Neuron (in vitro differentiated cells): ENCODE measurements at regions not wholly inside any gene's neighbourhood (a gene's known extent, or its start where the extent isn't known, plus 50 kb on each side); places are given as distances from the start of the nearest gene placed in this dataset.

Experiments
- H2AFZ ChIP-seq: one replicate; pipeline ENCODE4 v1.6.1; 2013; ENCODE audit warnings: low read depth, mild to moderate bottlenecking, inconsistent platforms, low read length, moderate library complexity
- H3K27me3 ChIP-seq: one replicate; pipeline ENCODE4 v1.6.1; 2013; ENCODE audit warnings: low read length; ENCODE audit not compliant: insufficient read depth
- H3K36me3 ChIP-seq: one replicate; pipeline ENCODE4 v1.6.1; 2013; ENCODE audit warnings: low read length; ENCODE audit not compliant: insufficient read depth
- H3K4me1 ChIP-seq: one replicate; pipeline ENCODE4 v1.6.1; 2013; ENCODE audit warnings: low read length; ENCODE audit not compliant: insufficient read depth
- H3K4me3 ChIP-seq: 2 replicates; pipeline ENCODE4 v1.5.1; 2013; ENCODE audit warnings: mild to moderate bottlenecking, low read length, moderate library complexity
- H3K9me3 ChIP-seq: one replicate; pipeline ENCODE4 v1.6.1; 2013; ENCODE audit warnings: low read length

- no peak overlapping the region for H3K4me3 ChIP-seq
- H3K27me3 ChIP-seq = peaks cover 4% of the 10 kb centered on the region
- no peak overlapping the region for H2AFZ ChIP-seq
- peaks cover 13% of the 10 kb centered on the region for H3K4me1 ChIP-seq
- no peaks in the 10 kb centered on the region for H3K9me3 ChIP-seq
- H3K36me3 ChIP-seq = no peaks in the 10 kb centered on the region
These were observed 558.4 kb upstream of the CADM1 start for GRCh38 chr11:116062490-116063171.

DNA sequence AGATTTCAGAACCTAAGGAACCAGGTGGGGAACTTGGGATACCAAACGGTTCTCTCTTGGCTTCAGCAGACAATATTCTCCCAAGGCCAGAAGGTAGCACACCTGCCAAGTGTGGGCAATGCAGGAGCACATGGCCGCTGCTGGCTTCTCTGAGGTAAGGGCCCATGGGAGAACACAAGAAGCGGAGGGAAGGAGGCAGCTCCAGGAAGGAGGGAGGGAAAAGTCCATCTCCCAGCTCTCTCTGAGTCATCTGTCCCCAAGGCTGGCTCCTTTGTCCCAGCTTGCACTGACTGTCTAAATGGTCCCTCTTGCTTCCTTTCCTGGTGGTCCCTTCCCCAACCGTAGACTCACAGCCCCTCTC, 557.9 kb upstream of the CADM1 start:
- Histone ChIP-seq H3K27me3 (peaks cover 4% of the 10 kb centered on the region), H2AFZ (no peak overlapping the region), H3K4me1 (peaks cover 13% of the 10 kb centered on the region), H3K36me3 (no peaks in the 10 kb centered on the region), H3K4me3 (no peak overlapping the region), H3K9me3 (no peaks in the 10 kb centered on the region)

DNA sequence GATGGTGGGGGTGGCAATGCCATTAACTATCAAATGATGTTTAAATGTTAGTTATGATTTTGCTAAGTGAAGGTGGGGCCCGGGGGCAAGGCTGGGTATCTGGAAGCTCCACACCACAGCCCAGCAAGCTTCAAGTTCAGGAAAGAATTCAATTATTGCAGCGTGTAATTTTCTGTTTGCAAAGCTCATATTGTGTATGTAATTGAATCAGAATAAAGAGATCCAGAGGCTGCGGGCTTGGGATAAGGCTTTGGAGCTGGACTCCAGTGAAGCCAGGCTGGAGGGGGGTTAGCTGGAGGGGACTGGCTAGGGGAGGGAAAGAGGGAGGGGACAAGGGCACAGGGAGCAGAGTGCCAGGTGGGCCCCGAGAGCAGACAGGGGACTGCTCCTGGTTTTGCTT, 557.1 kb upstream of the CADM1 start:
- no peak overlapping the region for H3K4me3 ChIP-seq
- peaks cover 4% of the 10 kb centered on the region for H3K27me3 ChIP-seq
- H2AFZ ChIP-seq = no peak overlapping the region
- no peaks in the 10 kb centered on the region for H3K9me3 ChIP-seq
- peaks cover 13% of the 10 kb centered on the region for H3K4me1 ChIP-seq
- no peaks in the 10 kb centered on the region for H3K36me3 ChIP-seq

DNA sequence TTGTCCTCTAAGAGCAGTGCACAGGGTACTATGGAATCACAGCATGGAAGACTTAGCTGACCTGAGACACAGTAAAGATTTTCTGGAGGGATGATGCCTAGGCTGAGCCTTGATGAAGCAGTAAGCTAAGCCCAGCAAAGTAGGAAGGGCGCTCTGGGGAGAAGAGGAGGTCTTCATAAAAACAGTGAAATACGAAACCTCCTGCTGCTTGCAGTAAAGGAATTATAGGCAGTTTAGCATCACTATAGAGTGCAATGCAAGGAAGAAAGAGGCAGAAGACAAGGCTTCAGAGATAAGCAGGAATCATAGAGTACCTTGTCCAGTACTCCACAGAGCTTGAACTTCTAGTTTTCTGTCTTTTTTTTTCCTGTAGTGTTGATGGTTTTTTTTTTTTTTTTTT, 555.7 kb upstream of the CADM1 start:
- no peaks in the 10 kb centered on the region for H3K9me3 ChIP-seq
- H3K27me3 ChIP-seq = peaks cover 4% of the 10 kb centered on the region
- H3K4me1 ChIP-seq = peaks cover 13% of the 10 kb centered on the region
- no peak overlapping the region for H3K4me3 ChIP-seq
- no peak overlapping the region for H2AFZ ChIP-seq
- no peaks in the 10 kb centered on the region for H3K36me3 ChIP-seq

DNA sequence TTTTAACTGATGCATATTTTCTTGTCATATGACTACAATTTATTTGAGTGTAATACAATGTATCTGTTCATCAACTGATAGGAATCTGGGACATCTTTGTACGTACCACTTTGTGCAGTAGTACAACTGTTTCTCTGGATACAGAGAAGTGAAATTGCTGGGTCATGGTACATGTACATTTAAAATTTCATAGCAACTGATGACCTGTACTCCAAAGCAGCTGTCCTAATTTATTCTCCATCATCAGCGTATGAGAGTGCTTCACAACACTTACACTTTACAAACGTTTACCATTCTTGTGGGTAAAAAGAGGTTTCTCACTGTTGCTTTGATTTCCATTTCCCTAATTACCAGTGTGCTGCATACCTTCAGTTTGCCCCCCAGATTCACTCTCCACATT, 552.8 kb upstream of the CADM1 start:
- H3K36me3 ChIP-seq = no peaks in the 10 kb centered on the region
- H3K4me3 ChIP-seq = no peak overlapping the region
- H3K27me3 ChIP-seq = peaks cover 4% of the 10 kb centered on the region
- H3K9me3 ChIP-seq = no peaks in the 10 kb centered on the region
- H2AFZ ChIP-seq = no peak overlapping the region
- peaks cover 19% of the 10 kb centered on the region for H3K4me1 ChIP-seq

DNA sequence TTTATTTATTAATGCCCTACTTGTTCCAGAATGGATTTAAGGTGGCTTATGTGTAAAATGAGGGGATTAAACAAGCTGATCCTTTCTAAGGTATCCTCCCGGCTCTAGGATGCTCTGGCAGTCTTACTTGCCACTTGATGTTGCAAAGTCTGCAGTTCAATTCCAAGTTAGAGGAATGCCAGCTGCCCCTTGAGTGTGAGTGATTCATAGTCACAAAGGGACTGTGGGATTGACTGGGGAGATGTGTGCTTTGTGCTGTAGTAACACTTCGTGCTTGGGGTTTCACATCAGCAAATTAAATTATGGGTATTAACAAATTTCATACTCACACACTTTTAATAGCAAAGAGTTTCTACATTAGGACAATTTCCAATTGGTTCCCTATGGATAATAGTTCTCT, 550.8 kb upstream of the CADM1 start:
- Histone ChIP-seq H3K9me3 (no peaks in the 10 kb centered on the region), H2AFZ (no peak overlapping the region), H3K4me3 (no peak overlapping the region), H3K27me3 (peaks cover 13% of the 10 kb centered on the region), H3K4me1 (peaks cover 19% of the 10 kb centered on the region), H3K36me3 (no peaks in the 10 kb centered on the region)

- H3K27me3 ChIP-seq = peaks cover 12% of the 10 kb centered on the region
- H3K4me1 ChIP-seq = peaks cover 19% of the 10 kb centered on the region
- H3K9me3 ChIP-seq = no peaks in the 10 kb centered on the region
- no peak overlapping the region for H2AFZ ChIP-seq
- no peaks in the 10 kb centered on the region for H3K36me3 ChIP-seq
- H3K4me3 ChIP-seq = no peak overlapping the region
These were observed 549.3 kb upstream of the CADM1 start for GRCh38 chr11:116053548-116053919.

DNA sequence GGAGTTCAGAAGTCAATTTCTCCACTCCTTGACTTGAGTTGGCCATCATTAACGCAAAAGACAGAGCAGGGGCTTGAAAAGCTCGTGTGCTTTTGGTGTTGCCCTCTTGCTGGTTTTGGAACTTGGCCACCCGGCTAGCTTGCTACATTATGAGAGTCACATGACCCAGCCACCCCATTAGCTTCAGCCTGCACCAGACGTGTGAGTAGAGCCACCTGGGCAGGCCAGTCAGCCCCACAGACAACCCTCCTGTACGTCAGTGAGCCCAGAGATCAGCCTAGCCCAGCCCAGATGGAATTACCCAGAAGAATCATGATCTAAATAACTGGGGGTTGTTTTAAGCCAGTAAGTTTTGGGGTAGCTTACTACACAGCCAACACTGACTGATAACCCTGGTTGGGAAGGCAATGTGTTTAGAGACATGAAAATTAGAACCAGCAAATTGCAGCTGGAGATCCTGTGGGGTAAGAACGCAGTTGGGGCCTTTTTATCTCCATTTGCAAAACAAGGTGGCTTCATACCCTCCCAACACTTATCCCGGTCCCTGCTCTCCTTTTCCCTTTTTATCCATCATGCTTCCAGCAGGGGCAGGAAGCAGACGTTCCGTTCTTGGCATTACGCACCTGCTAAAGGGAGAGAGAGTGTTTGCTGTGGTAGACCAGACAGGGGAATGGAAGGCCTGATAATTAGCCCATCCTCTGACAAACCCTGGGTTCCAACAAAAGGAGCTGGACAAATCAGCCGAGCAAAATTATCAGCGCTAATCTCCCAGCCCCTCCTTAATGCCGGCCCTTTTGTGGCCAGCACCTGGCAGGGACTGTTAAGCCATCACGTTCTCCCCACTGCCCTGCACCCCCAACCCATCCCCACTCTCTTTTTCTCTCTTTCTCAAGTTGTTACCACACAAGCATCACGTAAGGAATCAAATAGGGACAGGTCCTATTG, 548.7 kb upstream of the CADM1 start:
- Histone ChIP-seq H3K9me3 (no peaks in the 10 kb centered on the region), H3K27me3 (peaks cover 12% of the 10 kb centered on the region), H3K4me1 (peaks cover 19% of the 10 kb centered on the region), H3K4me3 (no peak overlapping the region), H2AFZ (no peak overlapping the region), H3K36me3 (no peaks in the 10 kb centered on the region)

GRCh38 chr11:116051494-116051893, 547.3 kb upstream of the CADM1 start:
- Histone ChIP-seq H3K4me3 (no peak overlapping the region), H2AFZ (no peak overlapping the region), H3K9me3 (no peaks in the 10 kb centered on the region), H3K4me1 (peaks cover 19% of the 10 kb centered on the region), H3K36me3 (no peaks in the 10 kb centered on the region), H3K27me3 (peaks cover 12% of the 10 kb centered on the region)

DNA sequence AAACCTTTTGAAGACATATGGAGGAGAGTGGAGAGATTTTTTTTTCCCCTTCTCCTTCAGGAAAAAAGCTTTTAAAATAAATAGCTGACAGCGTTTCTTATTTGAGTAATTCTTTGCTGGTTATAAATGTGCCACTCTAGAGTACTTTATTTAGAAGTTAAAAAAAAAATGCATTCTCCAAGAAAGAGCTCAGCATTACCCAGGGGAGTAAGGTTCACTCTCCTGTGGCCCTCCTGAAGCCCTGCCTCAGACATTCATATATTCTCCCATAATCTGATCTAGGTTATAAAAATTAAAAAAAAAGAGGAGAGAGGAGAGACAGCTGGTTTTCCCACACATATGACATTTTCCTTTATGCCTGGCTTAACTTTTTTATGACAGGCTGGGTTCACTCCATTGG, 545.2 kb upstream of the CADM1 start:
- no peaks in the 10 kb centered on the region for H3K9me3 ChIP-seq
- H3K4me1 ChIP-seq = peaks cover 19% of the 10 kb centered on the region
- H3K27me3 ChIP-seq = peaks cover 12% of the 10 kb centered on the region
- no peak overlapping the region for H2AFZ ChIP-seq
- H3K4me3 ChIP-seq = no peak overlapping the region
- no peaks in the 10 kb centered on the region for H3K36me3 ChIP-seq

DNA sequence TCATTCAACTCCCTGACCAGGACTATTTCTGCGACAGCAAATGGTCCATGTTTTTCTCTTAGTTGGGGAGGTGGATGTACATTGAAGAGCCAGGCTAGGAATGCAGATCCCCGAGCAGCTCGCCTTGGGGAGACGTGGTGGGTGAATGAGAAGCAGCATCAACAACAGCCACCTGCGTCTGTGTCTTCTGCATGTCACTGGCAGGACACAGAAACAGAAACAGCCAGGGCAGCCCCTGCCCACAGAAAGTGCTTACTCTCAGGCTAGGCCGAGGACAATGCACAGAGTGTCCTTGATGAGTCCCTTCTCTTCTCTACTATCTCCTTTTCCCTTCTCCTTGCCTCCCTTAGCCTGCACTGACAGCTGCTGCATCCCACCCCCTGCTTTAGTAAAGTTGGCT, 541.9 kb upstream of the CADM1 start:
- peaks cover 12% of the 10 kb centered on the region for H3K27me3 ChIP-seq
- H2AFZ ChIP-seq = no peak overlapping the region
- no peaks in the 10 kb centered on the region for H3K4me1 ChIP-seq
- H3K4me3 ChIP-seq = no peak overlapping the region
- no peaks in the 10 kb centered on the region for H3K9me3 ChIP-seq
- H3K36me3 ChIP-seq = no peaks in the 10 kb centered on the region

DNA sequence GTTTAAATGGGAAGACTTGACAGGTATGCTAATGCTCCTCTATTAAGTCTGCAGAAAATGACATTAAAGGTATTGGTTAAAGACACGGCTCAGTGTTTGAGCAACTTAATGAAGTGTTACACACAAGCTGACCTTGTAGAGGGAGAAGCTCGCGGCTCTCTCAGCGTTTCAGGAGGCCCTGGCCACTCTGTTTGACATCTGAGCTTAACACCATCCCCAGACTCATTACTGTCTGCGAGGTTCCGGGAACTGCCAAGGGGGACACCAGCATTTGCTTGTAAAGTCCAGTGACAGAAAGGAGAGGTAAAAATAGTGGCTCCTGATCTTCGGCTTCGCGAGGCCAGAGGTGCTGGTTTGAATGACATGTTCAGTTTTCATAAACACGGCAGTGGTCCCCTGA, 540.7 kb upstream of the CADM1 start:
- no peaks in the 10 kb centered on the region for H3K9me3 ChIP-seq
- H3K4me3 ChIP-seq = no peak overlapping the region
- H3K36me3 ChIP-seq = no peaks in the 10 kb centered on the region
- peaks cover under 1% of the 10 kb centered on the region for H3K27me3 ChIP-seq
- H2AFZ ChIP-seq = no peak overlapping the region
- no peaks in the 10 kb centered on the region for H3K4me1 ChIP-seq

GRCh38 chr11:116044520-116044919, 540.3 kb upstream of the CADM1 start:
- Histone ChIP-seq H3K9me3 (no peaks in the 10 kb centered on the region), H3K4me1 (no peaks in the 10 kb centered on the region), H3K27me3 (no peaks in the 10 kb centered on the region), H3K4me3 (no peak overlapping the region), H2AFZ (no peak overlapping the region), H3K36me3 (no peaks in the 10 kb centered on the region)
